ENCODE measurements at regions not wholly inside any gene's neighbourhood (a gene's known extent, or its start where the extent isn't known, plus 50 kb on each side); places are given as distances from the start of the nearest gene placed in this dataset.
A peak's percentile ranks its signal among the peaks of the same experiment; 100 is the strongest.
"Not testable (repeated sequence)": the region's sequence is repeated elsewhere in the genome, so short reads cannot be mapped to it uniquely, and the experiment has no call there.

- no peak overlapping the region for H3K27ac Mint-ChIP-seq
- no peaks in the 10 kb centered on the region for H3K9me3 Mint-ChIP-seq
- DNase-seq = peak in 2 of 10 donors; percentile 6 to 44
- no peaks in the 10 kb centered on the region for H3K4me1 Mint-ChIP-seq
- POLR2A ChIA-PET = no interaction called here
- no peaks in the 10 kb centered on the region for H3K36me3 Mint-ChIP-seq
- peaks cover 4 to 12% (median 5%) of the 10 kb centered on the region in 5 donors for H3K27me3 Mint-ChIP-seq
- no peak overlapping the region for H3K4me3 Mint-ChIP-seq
- no peak for ATAC-seq
Measured at GRCh38 chr10:71085689-71086438, 126.5 kb upstream of the UNC5B start.

- peaks cover 5 to 18% (median 7%) of the 10 kb centered on the region in 5 donors for H3K27me3 Mint-ChIP-seq
- no peak overlapping the region for H3K4me3 Mint-ChIP-seq
- DNase-seq = peak in 1 of 10 donors; percentile 4
- no peak for ATAC-seq
- no peaks in the 10 kb centered on the region for H3K9me3 Mint-ChIP-seq
- POLR2A ChIA-PET = no interaction called here
- no peaks in the 10 kb centered on the region for H3K36me3 Mint-ChIP-seq
- H3K27ac Mint-ChIP-seq = no peak overlapping the region
- H3K4me1 Mint-ChIP-seq = no peaks in the 10 kb centered on the region
Measured at GRCh38 chr10:71086439-71087080, 125.8 kb upstream of the UNC5B start.

DNA sequence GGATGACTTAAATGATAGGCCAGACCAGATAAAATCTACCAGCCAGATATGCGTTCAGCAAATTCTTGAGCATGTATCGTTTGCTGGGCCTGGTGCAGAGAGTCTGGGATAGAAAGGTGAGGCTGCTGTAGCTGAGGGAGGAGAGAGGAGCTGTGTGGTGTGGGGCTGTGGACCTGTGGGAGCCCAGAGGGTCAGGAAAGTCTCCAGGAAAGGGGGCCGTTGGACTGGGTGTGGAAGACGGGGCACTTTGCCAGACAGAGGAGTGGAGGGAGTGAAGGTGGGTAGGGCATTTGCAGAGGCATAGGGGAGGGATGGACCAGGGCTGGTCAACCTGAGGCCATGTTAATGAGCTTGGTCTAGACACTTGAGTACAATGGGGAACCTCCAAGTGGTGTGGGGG, 124.7 kb upstream of the UNC5B start:
- H3K27me3 Mint-ChIP-seq = peaks cover 5 to 18% (median 7%) of the 10 kb centered on the region in 5 donors
- no peaks in the 10 kb centered on the region for H3K9me3 Mint-ChIP-seq
- POLR2A ChIA-PET = no interaction called here
- no peak overlapping the region for H3K27ac Mint-ChIP-seq
- no peaks in the 10 kb centered on the region for H3K36me3 Mint-ChIP-seq
- no peak overlapping the region for H3K4me3 Mint-ChIP-seq
- H3K4me1 Mint-ChIP-seq = no peaks in the 10 kb centered on the region
- ATAC-seq (no peak), DNase-seq (peak in 1 of 10 donors; percentile 11)

DNA sequence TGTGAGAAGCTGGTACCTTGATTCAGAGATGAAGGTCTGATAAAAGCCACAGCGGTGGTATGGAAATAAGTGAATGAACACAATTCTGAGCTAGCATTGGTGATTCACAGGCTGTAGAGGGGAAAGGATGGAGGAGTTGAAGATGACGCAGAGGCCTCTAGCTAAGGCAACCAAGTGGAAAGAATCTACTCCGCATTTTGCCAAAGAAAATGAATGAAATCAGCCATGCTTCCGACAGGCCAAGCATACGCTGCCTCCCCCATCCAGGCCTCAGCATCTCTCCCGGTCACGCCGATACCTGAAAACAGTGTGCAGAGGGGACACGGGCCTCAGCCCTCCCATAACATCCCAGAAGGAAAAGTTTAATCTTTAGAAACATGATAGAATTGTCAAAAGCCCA, 124.3 kb upstream of the UNC5B start:
- no peak for ATAC-seq
- H3K4me3 Mint-ChIP-seq = no peak overlapping the region
- peaks cover 5 to 18% (median 7%) of the 10 kb centered on the region in 5 donors for H3K27me3 Mint-ChIP-seq
- H3K9me3 Mint-ChIP-seq = no peaks in the 10 kb centered on the region
- no peaks in the 10 kb centered on the region for H3K4me1 Mint-ChIP-seq
- POLR2A ChIA-PET = no interaction called here
- H3K27ac Mint-ChIP-seq = no peak overlapping the region
- peak in 1 of 10 donors; percentile 0 for DNase-seq
- no peaks in the 10 kb centered on the region for H3K36me3 Mint-ChIP-seq

DNA sequence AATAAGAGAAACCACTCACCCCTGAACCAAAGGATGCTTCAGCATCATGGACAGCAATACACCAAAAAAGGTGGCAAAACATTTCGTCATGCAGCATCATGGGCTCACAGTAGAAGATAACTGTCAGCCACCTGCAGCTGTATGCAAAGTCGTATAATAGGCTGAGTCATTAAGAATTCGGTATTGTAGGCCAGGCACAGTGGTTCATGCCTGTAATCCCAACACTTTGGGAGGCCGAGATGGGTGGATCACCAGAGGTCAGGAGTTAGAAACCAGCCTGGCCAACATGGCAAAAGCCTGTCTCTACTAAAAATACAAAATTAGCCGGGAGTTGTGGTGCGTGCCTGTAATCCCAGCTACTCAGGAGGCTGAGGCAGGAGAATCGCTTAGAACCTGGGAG, 123.8 kb upstream of the UNC5B start:
- DNase-seq, H3K36me3 Mint-ChIP-seq, H3K27ac Mint-ChIP-seq, POLR2A ChIA-PET, H3K4me1 Mint-ChIP-seq, H3K4me3 Mint-ChIP-seq, ATAC-seq, H3K9me3 Mint-ChIP-seq: not testable (repeated sequence)
- H3K27me3 Mint-ChIP-seq = peaks cover 5 to 18% (median 7%) of the 10 kb centered on the region in 5 donors

GRCh38 chr10:71089162-71089561, 123.2 kb upstream of the UNC5B start:
- ATAC-seq (no peak), DNase-seq (no peak)
- POLR2A ChIA-PET = no interaction called here
- Mint-ChIP-seq H3K4me3 (no peak overlapping the region), H3K27me3 (peaks cover 5 to 18% (median 8%) of the 10 kb centered on the region in 5 donors), H3K9me3 (peaks cover 0 to 4% (median 0%) of the 10 kb centered on the region in 9 donors), H3K36me3 (no peaks in the 10 kb centered on the region), H3K4me1 (no peaks in the 10 kb centered on the region), H3K27ac (no peak overlapping the region)

GRCh38 chr10:71090330-71090729, 122.0 kb upstream of the UNC5B start:
- DNase-seq = no peak
- POLR2A ChIA-PET = no interaction called here

DNA sequence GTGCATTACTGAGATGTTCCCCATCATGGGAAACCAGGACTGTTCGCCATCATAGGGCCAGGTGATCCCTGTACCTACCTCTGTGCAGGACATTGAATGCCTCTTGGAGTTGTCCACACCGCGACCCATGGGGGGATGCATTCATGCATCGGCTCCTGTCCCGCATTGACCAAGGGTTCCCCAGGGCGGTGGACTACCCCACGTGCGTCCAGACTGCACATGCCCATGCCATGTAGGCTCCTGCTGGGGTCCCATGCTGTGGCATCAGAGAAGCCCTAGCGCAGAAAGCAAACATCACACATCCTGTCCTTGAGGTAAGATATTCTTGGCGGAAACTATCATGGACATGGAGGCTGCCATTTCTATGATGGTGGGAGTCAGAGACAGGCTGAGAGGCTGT, 121.6 kb upstream of the UNC5B start:
- Mint-ChIP-seq H3K27me3 (peaks cover 6 to 22% (median 12%) of the 10 kb centered on the region in 5 donors), H3K4me3 (no peak overlapping the region), H3K9me3 (peaks cover 0 to 11% (median 0%) of the 10 kb centered on the region in 9 donors), H3K27ac (no peak overlapping the region), H3K36me3 (no peaks in the 10 kb centered on the region), H3K4me1 (no peaks in the 10 kb centered on the region)
- POLR2A ChIA-PET = no interaction called here
- ATAC-seq (no peak), DNase-seq (peak in 1 of 10 donors; percentile 15)

More at GRCh38 chr10:71090330-71090729, 122.0 kb upstream of the UNC5B start:
- Mint-ChIP-seq H3K36me3 (no peaks in the 10 kb centered on the region), H3K4me3 (no peak overlapping the region), H3K27ac (peak overlapping the region in 2 of 10 donors; percentile 63 to 65), H3K4me1 (no peaks in the 10 kb centered on the region), H3K9me3 (peaks cover 0 to 11% (median 0%) of the 10 kb centered on the region in 9 donors), H3K27me3 (peaks cover 5 to 23% (median 12%) of the 10 kb centered on the region in 5 donors)
- no peak for ATAC-seq

- Mint-ChIP-seq H3K4me3 (no peak overlapping the region), H3K36me3 (no peaks in the 10 kb centered on the region), H3K27ac (no peak overlapping the region), H3K4me1 (no peaks in the 10 kb centered on the region), H3K9me3 (peaks cover 0 to 11% (median 0%) of the 10 kb centered on the region in 9 donors), H3K27me3 (peaks cover 8 to 29% (median 22%) of the 10 kb centered on the region in 5 donors)
- POLR2A ChIA-PET = no interaction called here
- peak in 1 of 10 donors; percentile 11 for DNase-seq
- ATAC-seq = no peak
Measured at GRCh38 chr10:71092812-71093401, 119.5 kb upstream of the UNC5B start.

DNA sequence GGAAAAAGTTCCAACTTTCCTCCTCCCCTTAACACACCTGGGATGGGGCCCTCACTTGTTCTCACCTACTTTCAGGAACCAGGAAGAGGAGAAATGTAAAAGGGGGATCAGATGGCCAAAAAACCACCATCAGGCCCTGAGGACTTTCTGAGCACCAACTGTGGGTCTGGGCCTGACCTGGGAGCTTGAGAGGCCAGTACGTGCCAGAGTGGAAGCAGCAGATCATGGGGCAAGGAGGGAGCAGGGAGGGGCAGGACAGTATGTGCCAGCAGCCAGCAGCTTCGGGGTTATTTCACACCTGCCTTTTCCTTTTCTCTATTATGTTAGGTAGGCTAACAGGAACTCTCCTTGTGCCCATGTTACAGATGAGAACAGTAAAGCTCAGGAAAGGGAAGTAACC, 118.8 kb upstream of the UNC5B start:
- H3K9me3 Mint-ChIP-seq = peaks cover 0 to 11% (median 0%) of the 10 kb centered on the region in 9 donors
- H3K27me3 Mint-ChIP-seq = peaks cover 12 to 31% (median 26%) of the 10 kb centered on the region in 5 donors
- no peak for DNase-seq
- no peak overlapping the region for H3K27ac Mint-ChIP-seq
- H3K4me3 Mint-ChIP-seq = no peak overlapping the region
- ATAC-seq = no peak
- H3K4me1 Mint-ChIP-seq = no peaks in the 10 kb centered on the region
- POLR2A ChIA-PET = no interaction called here
- H3K36me3 Mint-ChIP-seq = no peaks in the 10 kb centered on the region

- no peak for ATAC-seq
- H3K4me3 Mint-ChIP-seq = no peak overlapping the region
- POLR2A ChIA-PET = no interaction called here
Measured at GRCh38 chr10:71094712-71095390, 117.5 kb upstream of the UNC5B start.

GRCh38 chr10:71099731-71100361, 112.5 kb upstream of the UNC5B start:
- Mint-ChIP-seq H3K4me3 (no peak overlapping the region), H3K4me1 (no peaks in the 10 kb centered on the region), H3K27ac (no peak overlapping the region), H3K27me3 (peaks cover 7 to 26% (median 12%) of the 10 kb centered on the region in 5 donors), H3K36me3 (no peaks in the 10 kb centered on the region), H3K9me3 (peaks cover 0 to 5% (median 0%) of the 10 kb centered on the region in 9 donors)
- no peak for ATAC-seq
- POLR2A ChIA-PET = no interaction called here
- no peak for DNase-seq

More at GRCh38 chr10:71094712-71095390, 117.5 kb upstream of the UNC5B start:
- peaks cover 0 to 11% (median 0%) of the 10 kb centered on the region in 9 donors for H3K9me3 Mint-ChIP-seq
- H3K4me1 Mint-ChIP-seq = no peaks in the 10 kb centered on the region
- H3K27ac Mint-ChIP-seq = no peak overlapping the region
- no peaks in the 10 kb centered on the region for H3K36me3 Mint-ChIP-seq
- no peak for DNase-seq
- peaks cover 10 to 40% (median 26%) of the 10 kb centered on the region in 5 donors for H3K27me3 Mint-ChIP-seq

Data from naive thymus-derived CD8-positive, alpha-beta T cell (primary cell).